Suprapubic skin (tissue), 4 donors: ENCODE measurements at regions not wholly inside any gene's neighbourhood (a gene's known extent, or its start where the extent isn't known, plus 50 kb on each side); places are given as distances from the start of the nearest gene placed in this dataset.

Experiments used
- DNase-seq, 2 donors: peaks; one replicate each; pipeline ENCODE4 v3.0.0-alpha.2; 2019; ENCODE audit warnings: low spot score in 2 of 2
- H3K27ac ChIP-seq: fragments of 200-600 bp; sonication (generic); one replicate; pipeline ENCODE4 v1.5.1; 2019
- H3K27me3 ChIP-seq: fragments of 200-600 bp; sonication (generic); one replicate; pipeline ENCODE4 v1.5.1; 2019
- H3K36me3 ChIP-seq: fragments of 200-600 bp; sonication (generic); one replicate; pipeline ENCODE4 v1.5.1; 2019
- H3K4me1 ChIP-seq: fragments of 200-600 bp; sonication (generic); one replicate; pipeline ENCODE4 v1.5.1; 2019
- H3K4me3 ChIP-seq: fragments of 200-600 bp; sonication (generic); one replicate; pipeline ENCODE4 v1.5.1; 2019; ENCODE audit warnings: mild to moderate bottlenecking
- H3K9me3 ChIP-seq: fragments of 200-600 bp; sonication (generic); one replicate; pipeline ENCODE4 v1.5.1; 2019
- CTCF ChIP-seq, 2 donors: fragments of 200-600 bp in 1 of 2; fragments of 450-650 bp in 1 of 2; sonication (generic) in 1 of 2; IDR thresholded peaks; one replicate each; pipeline ENCODE4 v1.5.1; 2016 to 2019; ENCODE audit warnings: antibody characterized with exemption in 2 of 2, mild to moderate bottlenecking in 1 of 2, moderate library complexity in 1 of 2
- EP300 ChIP-seq: sonication (generic); formaldehyde crosslinking; IDR thresholded peaks from one replicate; pipeline ENCODE4 v1.6.1; 2017; ENCODE audit warnings: antibody characterized with exemption
- POLR2A ChIP-seq, 2 donors: fragments of 450-650 bp; IDR thresholded peaks; one replicate each; pipeline ENCODE4 v1.6.1; 2017; ENCODE audit warnings: antibody characterized with exemption in 2 of 2, mild to moderate bottlenecking in 2 of 2, moderate library complexity in 2 of 2
- POLR2AphosphoS5 ChIP-seq, 3 donors: sonication (generic); formaldehyde crosslinking; IDR thresholded peaks; one replicate each; pipeline ENCODE4 v1.6.1; 2017; ENCODE audit warnings: antibody characterized with exemption in 3 of 3
- WGBS: methylation state at CpG from one replicate; pipeline ENCODE4 v1.1.5; 2018; 5-methylcytosine and 5-hydroxymethylcytosine counted together

- no peak for DNase-seq
- H3K27me3 ChIP-seq = no peaks in the 10 kb centered on the region
- H3K27ac ChIP-seq = no peak overlapping the region
- H3K4me3 ChIP-seq = no peak overlapping the region
- no peak for TF ChIP-seq POLR2AphosphoS5 (IDR thresholded peaks at IDR 0.05)
- TF ChIP-seq POLR2A (IDR thresholded peaks at IDR 0.05) = no peak
- H3K36me3 ChIP-seq = no peaks in the 10 kb centered on the region
- H3K4me1 ChIP-seq = no peaks in the 10 kb centered on the region
- no peaks in the 10 kb centered on the region for H3K9me3 ChIP-seq
Observed at GRCh38 chr11:29324328-29324727, 692.5 kb downstream of the KCNA4 start.

GRCh38 chr11:29321293-29322132 is 695.3 kb downstream of the KCNA4 start:
- Histone ChIP-seq H3K27ac (no peak overlapping the region), H3K4me1 (no peaks in the 10 kb centered on the region), H3K4me3 (no peak overlapping the region), H3K9me3 (no peaks in the 10 kb centered on the region), H3K27me3 (no peaks in the 10 kb centered on the region), H3K36me3 (no peaks in the 10 kb centered on the region)
- WGBS = 96% methylated on average over 4 of the region's 4 CpGs
- no peak for DNase-seq
- no peak for TF ChIP-seq POLR2AphosphoS5 (IDR thresholded peaks at IDR 0.05)
- no peak for TF ChIP-seq EP300
- no peak for TF ChIP-seq POLR2A (IDR thresholded peaks at IDR 0.05)

GRCh38 chr11:29320196-29320595 is 696.6 kb downstream of the KCNA4 start:
- Histone ChIP-seq H3K9me3 (no peaks in the 10 kb centered on the region), H3K27ac (no peak overlapping the region), H3K36me3 (no peaks in the 10 kb centered on the region), H3K4me1 (no peaks in the 10 kb centered on the region), H3K27me3 (no peaks in the 10 kb centered on the region), H3K4me3 (no peak overlapping the region)
- WGBS = 75% methylated on average over 2 of the region's 2 CpGs
- TF ChIP-seq POLR2A (IDR thresholded peaks at IDR 0.05) = no peak
- no peak for TF ChIP-seq EP300
- TF ChIP-seq POLR2AphosphoS5 (IDR thresholded peaks at IDR 0.05) = no peak
- no peak for TF ChIP-seq CTCF (IDR thresholded peaks at IDR 0.05)
- no peak for DNase-seq

GRCh38 chr11:29319210-29319609 is 697.6 kb downstream of the KCNA4 start:
- Histone ChIP-seq H3K27me3 (no peaks in the 10 kb centered on the region), H3K4me1 (no peaks in the 10 kb centered on the region), H3K36me3 (no peaks in the 10 kb centered on the region), H3K27ac (no peak overlapping the region), H3K4me3 (no peak overlapping the region), H3K9me3 (no peaks in the 10 kb centered on the region)
- TF ChIP-seq EP300 (no peak), POLR2A (IDR thresholded peaks at IDR 0.05) (no peak), POLR2AphosphoS5 (IDR thresholded peaks at IDR 0.05) (no peak), CTCF (IDR thresholded peaks at IDR 0.05) (no peak)
- WGBS = 57% methylated on average over 1 of the region's 1 CpG
- DNase-seq = no peak

GRCh38 chr11:29318134-29318845 is 698.5 kb downstream of the KCNA4 start:
- TF ChIP-seq POLR2A (IDR thresholded peaks at IDR 0.05) (no peak), EP300 (no peak), CTCF (IDR thresholded peaks at IDR 0.05) (no peak), POLR2AphosphoS5 (IDR thresholded peaks at IDR 0.05) (no peak)
- no peaks in the 10 kb centered on the region for H3K27me3 ChIP-seq
- no peak for DNase-seq
- H3K4me3 ChIP-seq = no peak overlapping the region
- WGBS = 75% methylated on average over 3 of the region's 3 CpGs
- no peaks in the 10 kb centered on the region for H3K36me3 ChIP-seq
- H3K4me1 ChIP-seq = no peaks in the 10 kb centered on the region
- H3K27ac ChIP-seq = no peak overlapping the region
- H3K9me3 ChIP-seq = no peaks in the 10 kb centered on the region

- Histone ChIP-seq H3K4me3 (no peak overlapping the region), H3K27me3 (no peaks in the 10 kb centered on the region), H3K4me1 (no peaks in the 10 kb centered on the region), H3K27ac (no peak overlapping the region), H3K36me3 (no peaks in the 10 kb centered on the region), H3K9me3 (no peaks in the 10 kb centered on the region)
- TF ChIP-seq POLR2AphosphoS5 (IDR thresholded peaks at IDR 0.05) (no peak), EP300 (no peak), POLR2A (IDR thresholded peaks at IDR 0.05) (no peak), CTCF (IDR thresholded peaks at IDR 0.05) (no peak)
- DNase-seq = no peak
- 79% methylated on average over 4 of the region's 4 CpGs for WGBS
Observed at GRCh38 chr11:29317694-29318093, 699.1 kb downstream of the KCNA4 start.
